Activated B cell treated with CpG ODN at 0.5 μM for 24 hours (primary cell): ENCODE measurements at regions not wholly inside any gene's neighbourhood (a gene's known extent, or its start where the extent isn't known, plus 50 kb on each side); places are given as distances from the start of the nearest gene placed in this dataset.

Experiments
- ATAC-seq: fragments of 200-7000 bp; cut with Tn5 transposase; one replicate; pipeline ENCODE4 v1.10.0; 2021; ENCODE audit warnings: low read depth, mild to moderate bottlenecking, moderate library complexity
- CTCF ChIA-PET: fragments of 350-600 bp; sonication (Branson Sonifier 250); formaldehyde crosslinking; loops from one replicate; lab custom pipeline; 2021; ENCODE audit warnings: antibody characterized with exemption; lab: Charles Lee
- POLR2A ChIA-PET: fragments of 350-600 bp; sonication (Branson Sonifier 250); formaldehyde crosslinking; loops from one replicate; lab custom pipeline; 2021; ENCODE audit warnings: antibody characterized with exemption; lab: Charles Lee
- DNase-seq: peaks from one replicate; pipeline ENCODE4 v3.0.0; 2022
- H3K27ac Mint-ChIP-seq: one replicate; pipeline ENCODE4 v1.8.0; 2020; ENCODE audit warnings: mixed read lengths
- H3K27me3 Mint-ChIP-seq: one replicate; pipeline ENCODE4 v1.8.0; 2021; ENCODE audit warnings: mixed read lengths
- H3K36me3 Mint-ChIP-seq: one replicate; pipeline ENCODE4 v1.8.0; 2021; ENCODE audit warnings: low read depth, mixed read lengths
- H3K4me1 Mint-ChIP-seq: one replicate; pipeline ENCODE4 v1.8.0; 2021; ENCODE audit warnings: mixed read lengths
- H3K4me3 Mint-ChIP-seq: one replicate; pipeline ENCODE4 v1.8.0; 2020; ENCODE audit warnings: mild to moderate bottlenecking, mixed read lengths
- H3K9me3 Mint-ChIP-seq: one replicate; pipeline ENCODE4 v1.8.0; 2020; ENCODE audit warnings: mixed read lengths
- CTCF ChIP-seq: fragments of 200-600 bp; IDR thresholded peaks from one replicate; pipeline ENCODE4 v1.8.0; 2022; ENCODE audit warnings: antibody characterized with exemption, mild to moderate bottlenecking
- intact Hi-C: fragments of 100-400 bp; cut with micrococcal nuclease; formaldehyde crosslinking; loops from one replicate; pipeline ENCODE4 v1.15.1; 2024

GRCh38 chr2:15107137-15107536 lies 454.0 kb downstream of the NBAS start:
- Mint-ChIP-seq H3K4me1 (no peaks in the 10 kb centered on the region), H3K27me3 (peaks cover 1% of the 10 kb centered on the region), H3K36me3 (no peaks in the 10 kb centered on the region), H3K4me3 (no peak overlapping the region), H3K27ac (no peak overlapping the region), H3K9me3 (peaks cover 5% of the 10 kb centered on the region)
- CTCF ChIA-PET, result interaction anchor here (1.1 kb wide), 1 partner anchor 48 kb away, joined by 3 read pairs; no protein-coding TSS in a partner anchor
- intact Hi-C loops, result no loop called here
- DNase-seq (no peak), ATAC-seq (no peak)
- POLR2A ChIA-PET, result no interaction called here
- TF ChIP-seq CTCF, result no peak

- Mint-ChIP-seq H3K27me3 (no peaks in the 10 kb centered on the region), H3K4me3 (no peak overlapping the region), H3K27ac (no peak overlapping the region), H3K9me3 (peaks cover 15% of the 10 kb centered on the region), H3K4me1 (no peaks in the 10 kb centered on the region), H3K36me3 (no peaks in the 10 kb centered on the region)
- intact Hi-C loops, result no loop called here
- DNase-seq, result no peak
- ATAC-seq, result no peak
- TF ChIP-seq CTCF, result no peak
- ChIA-PET CTCF (no interaction called here), POLR2A (no interaction called here)
These were observed 449.4 kb downstream of the NBAS start for GRCh38 chr2:15111718-15112117.

- POLR2A ChIA-PET, result no interaction called here
- intact Hi-C loops, result no loop called here
- TF ChIP-seq CTCF, result no peak
- CTCF ChIA-PET, result no interaction called here
- DNase-seq, result no peak
- no peak overlapping the region for H3K4me3 Mint-ChIP-seq
- peaks cover 15% of the 10 kb centered on the region for H3K9me3 Mint-ChIP-seq
- H3K4me1 Mint-ChIP-seq, result no peaks in the 10 kb centered on the region
- no peaks in the 10 kb centered on the region for H3K36me3 Mint-ChIP-seq
- no peak overlapping the region for H3K27ac Mint-ChIP-seq
- no peaks in the 10 kb centered on the region for H3K27me3 Mint-ChIP-seq
- ATAC-seq, result no peak
These were observed 448.9 kb downstream of the NBAS start for GRCh38 chr2:15112216-15112615.

- no peak overlapping the region for H3K27ac Mint-ChIP-seq
- intact Hi-C loops, result no loop called here
- peaks cover 15% of the 10 kb centered on the region for H3K9me3 Mint-ChIP-seq
- no peaks in the 10 kb centered on the region for H3K27me3 Mint-ChIP-seq
- ChIA-PET CTCF (no interaction called here), POLR2A (no interaction called here)
- no peak for DNase-seq
- no peak overlapping the region for H3K4me3 Mint-ChIP-seq
- ATAC-seq, result no peak
- TF ChIP-seq CTCF, result no peak
- no peaks in the 10 kb centered on the region for H3K4me1 Mint-ChIP-seq
- H3K36me3 Mint-ChIP-seq, result no peaks in the 10 kb centered on the region
These were observed 445.4 kb downstream of the NBAS start for GRCh38 chr2:15115776-15116175.

GRCh38 chr2:15116830-15117229 lies 444.3 kb downstream of the NBAS start:
- Mint-ChIP-seq H3K36me3 (no peaks in the 10 kb centered on the region), H3K4me3 (no peak overlapping the region), H3K9me3 (peaks cover 15% of the 10 kb centered on the region), H3K27ac (no peak overlapping the region), H3K27me3 (no peaks in the 10 kb centered on the region), H3K4me1 (no peaks in the 10 kb centered on the region)
- TF ChIP-seq CTCF, result no peak
- CTCF ChIA-PET, result no interaction called here
- POLR2A ChIA-PET, result no interaction called here
- ATAC-seq, result no peak
- intact Hi-C loops, result no loop called here
- no peak for DNase-seq
